ENCODE measurements at regions not wholly inside any gene's neighbourhood (a gene's known extent, or its start where the extent isn't known, plus 50 kb on each side); places are given as distances from the start of the nearest gene placed in this dataset.

GRCh38 chr1:173269490-173270230 is 62.5 kb upstream of the TNFSF4 start:
- TF ChIP-seq EZH2 (IDR thresholded peaks at IDR 0.05; ENCODE audit: borderline replicate concordance) (no peak), CTCF (IDR thresholded peaks at IDR 0.05; ENCODE audit: poor library complexity) (no peak), EZH2phosphoT487 (IDR thresholded peaks at IDR 0.05; ENCODE audit: low read depth, severe bottlenecking, unreplicated experiment) (no peak)
